H9 (cell line): ENCODE measurements at regions not wholly inside any gene's neighbourhood (a gene's known extent, or its start where the extent isn't known, plus 50 kb on each side); places are given as distances from the start of the nearest gene placed in this dataset.
A peak's percentile ranks its signal among the peaks of the same experiment; 100 is the strongest.

Source experiments
- DNase-seq: peaks from one replicate; pipeline ENCODE4 v3.0.0-alpha.2; 2017
- H2AFZ ChIP-seq: one replicate; pipeline ENCODE4 v1.6.1; 2013; ENCODE audit warnings: mild to moderate bottlenecking, low read length, control low read depth, moderate library complexity
- H2AK5ac ChIP-seq: 2 replicates; pipeline ENCODE4 v1.6.1; 2013; ENCODE audit warnings: low read length, control low read depth, mixed read lengths; ENCODE audit not compliant: insufficient read length
- H2BK120ac ChIP-seq: one replicate; pipeline ENCODE4 v1.6.1; 2013; ENCODE audit warnings: low read depth, mild to moderate bottlenecking, low read length, control low read depth, inconsistent platforms; ENCODE audit not compliant: poor library complexity, severe bottlenecking
- H2BK12ac ChIP-seq: 2 replicates; pipeline ENCODE4 v1.6.1; 2013; ENCODE audit warnings: low read length, control low read depth, mixed read lengths, low read depth; ENCODE audit not compliant: insufficient read length
- H2BK15ac ChIP-seq: 2 replicates; pipeline ENCODE4 v1.6.1; 2013; ENCODE audit warnings: low read depth, low read length, control low read depth
- H2BK20ac ChIP-seq: one replicate; pipeline ENCODE4 v1.6.1; 2013; ENCODE audit warnings: low read depth, mild to moderate bottlenecking, low read length, control low read depth, inconsistent platforms; ENCODE audit not compliant: poor library complexity, severe bottlenecking
- H2BK5ac ChIP-seq: 2 replicates; pipeline ENCODE4 v1.6.1; 2013; ENCODE audit warnings: low read length, control low read depth, mixed read lengths; ENCODE audit not compliant: insufficient read length
- H3K14ac ChIP-seq: 2 replicates; pipeline ENCODE4 v1.6.1; 2013; ENCODE audit warnings: low read length, control low read depth; ENCODE audit not compliant: insufficient read depth
- H3K18ac ChIP-seq: 2 replicates; pipeline ENCODE4 v1.6.1; 2013; ENCODE audit warnings: low read depth, mild to moderate bottlenecking, mixed read lengths, low read length, control low read depth; ENCODE audit not compliant: insufficient read length
- H3K23ac ChIP-seq: 2 replicates; pipeline ENCODE4 v1.6.1; 2013; ENCODE audit warnings: low read length, control low read depth, mixed read lengths, low read depth; ENCODE audit not compliant: insufficient read length
- H3K23me2 ChIP-seq: 2 replicates; pipeline ENCODE4 v1.6.1; 2013; ENCODE audit warnings: low read depth, mild to moderate bottlenecking, mixed read lengths, low read length, control low read depth; ENCODE audit not compliant: insufficient read length, poor library complexity, severe bottlenecking
- H3K27ac ChIP-seq: 2 replicates; pipeline ENCODE4 v1.5.1; 2013; ENCODE audit warnings: low read length, control low read depth, mixed read lengths, low read depth; ENCODE audit not compliant: insufficient read length
- H3K27me3 ChIP-seq: 2 replicates; pipeline ENCODE4 v1.6.1; 2013; ENCODE audit warnings: low read length, control low read depth, inconsistent platforms; ENCODE audit not compliant: insufficient read depth
- H3K4ac ChIP-seq: 2 replicates; pipeline ENCODE4 v1.6.1; 2013; ENCODE audit warnings: low read depth, mild to moderate bottlenecking, control low read depth, inconsistent platforms, low read length, moderate library complexity
- H3K4me1 ChIP-seq: 2 replicates; pipeline ENCODE4 v1.6.1; 2013; ENCODE audit warnings: low read length, control low read depth, inconsistent platforms; ENCODE audit not compliant: insufficient read depth
- H3K4me2 ChIP-seq: 2 replicates; pipeline ENCODE4 v1.6.1; 2013; ENCODE audit warnings: low read length, control low read depth, mixed read lengths; ENCODE audit not compliant: insufficient read length, insufficient read depth
- H3K56ac ChIP-seq: 2 replicates; pipeline ENCODE4 v1.6.1; 2013; ENCODE audit warnings: low read depth, mild to moderate bottlenecking, mixed read lengths, low read length, control low read depth; ENCODE audit not compliant: insufficient read length
- H3K79me1 ChIP-seq: 2 replicates; pipeline ENCODE4 v1.6.1; 2013; ENCODE audit warnings: low read depth, mild to moderate bottlenecking, moderate library complexity, low read length, control low read depth, inconsistent platforms; ENCODE audit not compliant: insufficient read depth, poor library complexity, severe bottlenecking
- H3K79me2 ChIP-seq: 2 replicates; pipeline ENCODE4 v1.6.1; 2013; ENCODE audit warnings: low read length, control low read depth, inconsistent platforms; ENCODE audit not compliant: insufficient read depth
- H3K9ac ChIP-seq: 2 replicates; pipeline ENCODE4 v1.6.1; 2013; ENCODE audit warnings: low read length, control low read depth, mixed read lengths; ENCODE audit not compliant: insufficient read length; ENCODE audit errors: extremely low read depth
- H3K9me3 ChIP-seq: one replicate; pipeline ENCODE4 v1.6.1; 2013; ENCODE audit warnings: low read depth, low read length, inconsistent platforms; ENCODE audit not compliant: control insufficient read depth
- H3T11ph ChIP-seq: one replicate; pipeline ENCODE4 v1.6.1; 2013; ENCODE audit warnings: mild to moderate bottlenecking, low read length, control low read depth, inconsistent platforms
- H4K20me1 ChIP-seq: one replicate; pipeline ENCODE4 v1.6.1; 2013; ENCODE audit not compliant: control insufficient read depth, insufficient read length, insufficient read depth
- H4K5ac ChIP-seq: 2 replicates; pipeline ENCODE4 v1.6.1; 2013; ENCODE audit warnings: low read depth, mild to moderate bottlenecking, mixed read lengths, low read length, control low read depth; ENCODE audit not compliant: insufficient read length
- H4K8ac ChIP-seq: replicated peaks from 2 replicates; pipeline ENCODE4 v1.6.1; 2013; ENCODE audit warnings: low read length, control low read depth, mixed read lengths, low read depth; ENCODE audit not compliant: insufficient read length
- H4K91ac ChIP-seq: 2 replicates; pipeline ENCODE4 v1.6.1; 2013; ENCODE audit warnings: low read depth, mild to moderate bottlenecking, moderate library complexity, mixed read lengths, low read length, control low read depth; ENCODE audit not compliant: insufficient read length
- H3K27ac Mint-ChIP-seq, 3 experiments: 2 replicates in 2 of 3; 3 replicates in 1 of 3; pipeline ENCODE4 v1.8.0; 2020 to 2021; ENCODE audit warnings: mixed read lengths in 3 of 3, mild to moderate bottlenecking in 1 of 3, moderate library complexity in 1 of 3
- H3K27me3 Mint-ChIP-seq: 2 replicates; pipeline ENCODE4 v1.8.0; 2021; ENCODE audit warnings: low read depth, mild to moderate bottlenecking, moderate library complexity, mixed read lengths
- H3K36me3 Mint-ChIP-seq, 3 experiments: 2 replicates in 2 of 3; 3 replicates in 1 of 3; pipeline ENCODE4 v1.8.0; 2020 to 2021; ENCODE audit warnings: low read depth in 3 of 3, mixed read lengths in 3 of 3; ENCODE audit not compliant: insufficient read depth in 1 of 3
- H3K4me1 Mint-ChIP-seq, 2 experiments: 2 replicates each; pipeline ENCODE4 v1.8.0; 2020; ENCODE audit warnings: mixed read lengths in 2 of 2
- H3K4me3 Mint-ChIP-seq, 2 experiments: 2 replicates in 1 of 2; 3 replicates in 1 of 2; pipeline ENCODE4 v1.8.0; 2020 to 2021; ENCODE audit warnings: mild to moderate bottlenecking in 2 of 2, mixed read lengths in 2 of 2, moderate library complexity in 1 of 2
- H3K9me3 Mint-ChIP-seq, 2 experiments: 2 replicates in 1 of 2; 3 replicates in 1 of 2; pipeline ENCODE4 v1.8.0; 2020; ENCODE audit warnings: mild to moderate bottlenecking in 2 of 2, mixed read lengths in 2 of 2, moderate library complexity in 1 of 2
- WGBS: extraction: QIAGEN DNeasy Blood & Tissue Kit; methylation state at CpG from one replicate; pipeline ENCODE4 v1.1.7; 2013; ENCODE audit warnings: missing lambda C conversion rate, low lambda C conversion rate, mixed read lengths; ENCODE audit not compliant: insufficient read length; ENCODE audit errors: extremely low coverage; 5-methylcytosine and 5-hydroxymethylcytosine counted together
- TF ChIP-seq, protein P1 (sequence below): fragments of 200-600 bp; sonication (generic); conservative IDR thresholded peaks from 3 replicates; pipeline ENCODE4 v1.8.0; 2021; ENCODE audit warnings: antibody characterized with exemption, mild to moderate bottlenecking

DNA sequence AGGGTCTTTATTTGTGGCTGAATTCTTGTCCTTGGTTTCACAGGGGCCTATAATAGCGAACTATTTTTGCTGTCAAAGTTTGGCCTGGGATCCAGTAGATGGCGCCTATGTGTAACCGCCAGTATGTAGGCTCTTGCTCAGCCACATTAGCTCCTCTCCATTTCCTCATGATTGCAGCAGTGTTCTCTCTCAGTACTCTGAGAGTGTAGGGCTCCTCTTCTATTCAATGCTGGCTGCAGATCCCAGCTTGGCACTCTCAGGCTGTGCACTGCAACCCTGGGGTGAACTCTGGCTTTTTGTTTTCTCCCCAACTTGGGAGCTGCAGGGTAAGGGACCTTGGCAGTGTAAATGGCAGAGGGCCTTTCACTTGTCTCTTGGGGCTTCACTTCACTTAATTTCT is 344.6 kb upstream of the CHAC2 start:
- DNase-seq, result peak; percentile 74
- no peaks in the 10 kb centered on the region for H3K23me2 ChIP-seq
- H2AFZ ChIP-seq, result no peak overlapping the region
- Mint-ChIP-seq H3K9me3 (peaks cover 3 to 6% of the 10 kb centered on the region in 2 experiments; a peak in 3 of 5 replicates), H3K4me1 (peaks cover 0 to 15% of the 10 kb centered on the region in 2 experiments; a peak in 2 of 4 replicates), H3K27me3 (no peaks in the 10 kb centered on the region), H3K4me3 (no peak overlapping the region), H3K36me3 (peaks cover 0 to 16% (median 0%) of the 10 kb centered on the region in 3 experiments; a peak in 2 of 7 replicates), H3K27ac (no peak overlapping the region)
- H3K18ac ChIP-seq, result no peak overlapping the region
- H2BK5ac ChIP-seq, result no peak overlapping the region
- H3T11ph ChIP-seq, result no peak overlapping the region
- no peak overlapping the region for H4K8ac ChIP-seq
- H3K9ac ChIP-seq, result no peak overlapping the region
- H4K5ac ChIP-seq, result no peak overlapping the region
- no peaks in the 10 kb centered on the region for H3K79me1 ChIP-seq
- no peaks in the 10 kb centered on the region for H3K27me3 ChIP-seq
- WGBS, result no CpG with 5 or more reads among the region's 3 CpGs
- H4K91ac ChIP-seq, result no peak overlapping the region
- H2BK15ac ChIP-seq, result no peak overlapping the region
- H3K14ac ChIP-seq, result no peak overlapping the region
- H2BK12ac ChIP-seq, result no peak overlapping the region
- H3K27ac ChIP-seq, result no peak overlapping the region
- H3K4me1 ChIP-seq, result no peaks in the 10 kb centered on the region
- TF ChIP-seq, protein P1, sequence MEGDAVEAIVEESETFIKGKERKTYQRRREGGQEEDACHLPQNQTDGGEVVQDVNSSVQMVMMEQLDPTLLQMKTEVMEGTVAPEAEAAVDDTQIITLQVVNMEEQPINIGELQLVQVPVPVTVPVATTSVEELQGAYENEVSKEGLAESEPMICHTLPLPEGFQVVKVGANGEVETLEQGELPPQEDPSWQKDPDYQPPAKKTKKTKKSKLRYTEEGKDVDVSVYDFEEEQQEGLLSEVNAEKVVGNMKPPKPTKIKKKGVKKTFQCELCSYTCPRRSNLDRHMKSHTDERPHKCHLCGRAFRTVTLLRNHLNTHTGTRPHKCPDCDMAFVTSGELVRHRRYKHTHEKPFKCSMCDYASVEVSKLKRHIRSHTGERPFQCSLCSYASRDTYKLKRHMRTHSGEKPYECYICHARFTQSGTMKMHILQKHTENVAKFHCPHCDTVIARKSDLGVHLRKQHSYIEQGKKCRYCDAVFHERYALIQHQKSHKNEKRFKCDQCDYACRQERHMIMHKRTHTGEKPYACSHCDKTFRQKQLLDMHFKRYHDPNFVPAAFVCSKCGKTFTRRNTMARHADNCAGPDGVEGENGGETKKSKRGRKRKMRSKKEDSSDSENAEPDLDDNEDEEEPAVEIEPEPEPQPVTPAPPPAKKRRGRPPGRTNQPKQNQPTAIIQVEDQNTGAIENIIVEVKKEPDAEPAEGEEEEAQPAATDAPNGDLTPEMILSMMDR, result peak; percentile 77
- H2AK5ac ChIP-seq, result no peak overlapping the region
- H3K79me2 ChIP-seq, result no peaks in the 10 kb centered on the region
- H2BK120ac ChIP-seq, result no peak overlapping the region
- no peak overlapping the region for H3K23ac ChIP-seq
- H3K4me2 ChIP-seq, result no peak overlapping the region
- peak overlapping the region; percentile 26 for H2BK20ac ChIP-seq
- H4K20me1 ChIP-seq, result no peaks in the 10 kb centered on the region
- no peak overlapping the region for H3K4ac ChIP-seq
- no peak overlapping the region for H3K56ac ChIP-seq
- no peaks in the 10 kb centered on the region for H3K9me3 ChIP-seq
